ENCODE measurements at regions not wholly inside any gene's neighbourhood (a gene's known extent, or its start where the extent isn't known, plus 50 kb on each side); places are given as distances from the start of the nearest gene placed in this dataset.

DNA sequence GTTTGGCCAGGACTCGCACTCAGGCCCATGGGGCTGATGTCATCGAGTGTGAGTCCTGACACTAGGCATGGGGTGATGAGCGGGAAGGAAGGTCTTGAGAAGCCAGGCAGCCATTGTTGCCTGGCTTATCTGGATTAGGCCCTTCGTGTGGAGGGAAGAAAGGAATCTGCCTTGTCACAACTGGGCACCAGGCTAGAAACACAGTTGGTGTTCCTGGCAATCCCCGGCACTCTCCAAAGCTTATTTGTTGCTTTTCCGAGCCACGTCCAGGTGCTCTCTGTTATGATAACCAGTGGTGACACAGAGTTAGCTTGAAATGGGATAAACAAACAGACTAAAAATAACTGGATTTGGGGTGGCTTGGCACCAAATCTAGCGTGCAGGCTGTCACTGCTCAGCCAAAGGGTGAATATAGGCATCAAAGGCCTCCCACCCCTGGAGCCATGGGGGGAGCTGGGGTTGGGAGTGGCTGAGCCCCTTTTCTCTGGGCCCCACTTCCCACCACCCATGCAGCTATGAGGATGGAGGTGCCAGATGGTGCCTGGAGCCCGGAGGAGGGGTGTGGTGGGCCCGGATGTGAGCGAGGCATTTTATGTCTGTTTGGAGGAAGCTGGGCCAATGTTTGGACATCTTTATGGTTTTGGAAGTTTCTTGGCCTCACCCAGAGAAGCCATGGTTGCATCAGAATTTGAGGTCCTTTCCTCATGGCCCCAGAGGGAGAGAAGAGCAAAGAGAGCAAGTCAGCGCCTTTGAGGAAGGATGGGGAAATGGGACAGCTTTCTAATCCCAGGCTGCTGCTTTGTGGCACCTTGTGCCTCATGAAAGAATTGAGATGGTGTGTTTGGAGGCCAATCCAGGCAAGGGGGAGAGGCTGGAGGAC, 98.0 kb upstream of the PITX1 start:
- ATAC-seq (no peak), DNase-seq (no peak)
- intact Hi-C loops (cut with DNase I), result no loop called here
- no peaks in the 10 kb centered on the region for H3K4me1 ChIP-seq
- 90% methylated on average over 7 of the region's 12 CpGs for WGBS (ENCODE audit: insufficient coverage, low coverage, low lambda C conversion rate, missing lambda C conversion rate)
- no peaks in the 10 kb centered on the region for H3K36me3 ChIP-seq
- no peaks in the 10 kb centered on the region for H3K9me3 ChIP-seq
- H3K27me3 ChIP-seq, result no peaks in the 10 kb centered on the region
- TF ChIP-seq, protein P1, sequence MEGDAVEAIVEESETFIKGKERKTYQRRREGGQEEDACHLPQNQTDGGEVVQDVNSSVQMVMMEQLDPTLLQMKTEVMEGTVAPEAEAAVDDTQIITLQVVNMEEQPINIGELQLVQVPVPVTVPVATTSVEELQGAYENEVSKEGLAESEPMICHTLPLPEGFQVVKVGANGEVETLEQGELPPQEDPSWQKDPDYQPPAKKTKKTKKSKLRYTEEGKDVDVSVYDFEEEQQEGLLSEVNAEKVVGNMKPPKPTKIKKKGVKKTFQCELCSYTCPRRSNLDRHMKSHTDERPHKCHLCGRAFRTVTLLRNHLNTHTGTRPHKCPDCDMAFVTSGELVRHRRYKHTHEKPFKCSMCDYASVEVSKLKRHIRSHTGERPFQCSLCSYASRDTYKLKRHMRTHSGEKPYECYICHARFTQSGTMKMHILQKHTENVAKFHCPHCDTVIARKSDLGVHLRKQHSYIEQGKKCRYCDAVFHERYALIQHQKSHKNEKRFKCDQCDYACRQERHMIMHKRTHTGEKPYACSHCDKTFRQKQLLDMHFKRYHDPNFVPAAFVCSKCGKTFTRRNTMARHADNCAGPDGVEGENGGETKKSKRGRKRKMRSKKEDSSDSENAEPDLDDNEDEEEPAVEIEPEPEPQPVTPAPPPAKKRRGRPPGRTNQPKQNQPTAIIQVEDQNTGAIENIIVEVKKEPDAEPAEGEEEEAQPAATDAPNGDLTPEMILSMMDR (IDR thresholded peaks at IDR 0.05), result no peak
- no peak for TF ChIP-seq POLR2A (IDR thresholded peaks at IDR 0.05)
- no peak overlapping the region for H3K27ac ChIP-seq
- H3K4me3 ChIP-seq, result no peak overlapping the region

DNA sequence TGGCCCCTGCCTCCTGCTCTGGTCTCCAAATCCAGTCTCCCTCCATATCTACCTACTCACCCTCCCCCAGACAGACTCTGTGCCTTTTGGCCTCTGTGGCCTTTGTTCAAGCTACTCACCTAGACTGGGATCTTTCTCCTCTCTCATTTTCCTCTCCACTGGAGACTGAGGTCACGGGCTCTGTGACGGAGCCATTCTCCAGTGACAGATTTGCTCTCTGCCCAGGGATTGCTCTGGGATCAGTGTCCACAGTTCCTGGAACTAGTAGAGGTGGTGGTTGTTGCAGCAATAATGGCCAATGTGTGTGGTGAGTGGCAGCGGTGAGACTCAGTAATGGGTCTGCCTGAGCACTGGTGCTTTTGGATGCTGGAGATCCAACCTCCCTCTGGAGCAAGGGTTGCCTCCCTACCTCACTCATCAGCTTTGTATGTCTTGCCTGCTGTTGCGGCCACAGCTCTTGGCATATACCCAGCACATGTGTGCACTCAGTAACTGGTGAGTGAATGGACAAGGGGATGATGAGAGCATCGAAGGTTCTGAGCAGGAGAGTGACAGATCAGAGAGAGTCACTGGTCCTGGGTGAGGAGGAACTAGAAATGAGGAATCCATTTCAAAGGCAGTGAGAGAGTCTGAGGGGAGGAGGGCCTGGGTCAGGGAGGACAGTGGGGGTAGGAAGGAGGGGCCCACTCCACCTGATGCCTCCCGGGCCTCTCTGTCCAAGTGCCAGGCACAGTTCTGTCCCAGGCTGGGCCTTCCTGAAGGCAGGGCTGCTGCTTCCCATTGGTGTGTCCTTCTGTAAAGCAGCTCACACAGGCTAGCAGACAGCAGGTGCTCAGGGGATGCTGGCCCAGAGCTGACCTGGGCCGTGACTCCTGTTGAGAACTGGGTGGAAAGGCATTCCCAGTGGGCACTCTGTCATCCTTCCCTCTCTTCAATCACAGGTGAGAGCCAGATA, 96.5 kb upstream of the PITX1 start:
- Histone ChIP-seq H3K27me3 (no peaks in the 10 kb centered on the region), H3K4me1 (no peaks in the 10 kb centered on the region), H3K9me3 (no peaks in the 10 kb centered on the region), H3K36me3 (no peaks in the 10 kb centered on the region), H3K4me3 (no peak overlapping the region), H3K27ac (no peak overlapping the region)
- TF ChIP-seq POLR2A (IDR thresholded peaks at IDR 0.05), result no peak
- TF ChIP-seq, protein P1 (IDR thresholded peaks at IDR 0.05), result no peak
- intact Hi-C loops (cut with DNase I), result no loop called here
- DNase-seq, result no peak
- WGBS (ENCODE audit: insufficient coverage, low coverage, low lambda C conversion rate, missing lambda C conversion rate), result 79% methylated on average over 4 of the region's 7 CpGs
- no peak for ATAC-seq

DNA sequence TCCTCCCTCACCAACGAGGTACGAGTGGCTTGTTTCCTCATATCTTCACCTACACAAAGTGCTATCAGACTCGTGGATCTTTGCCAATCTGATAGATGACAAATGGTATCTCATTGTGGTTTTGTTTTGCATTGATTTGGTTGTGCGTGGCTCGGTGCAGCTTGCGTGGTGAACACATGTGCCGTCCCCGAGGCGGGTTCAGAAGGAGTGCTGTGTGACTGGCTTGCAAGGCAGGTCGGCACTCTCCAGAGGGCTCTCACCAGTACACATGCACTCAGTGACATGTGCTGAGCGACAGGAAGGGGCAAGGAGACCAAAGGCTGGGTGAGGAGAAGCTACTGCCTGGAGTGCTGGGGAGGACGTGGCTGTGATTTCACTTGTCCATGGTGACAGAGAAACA, 95.3 kb upstream of the PITX1 start:
- no peak for ATAC-seq
- 38% methylated on average over 11 of the region's 12 CpGs for WGBS (ENCODE audit: insufficient coverage, low coverage, low lambda C conversion rate, missing lambda C conversion rate)
- intact Hi-C loops (cut with DNase I), result no loop called here
- no peak for DNase-seq
- Histone ChIP-seq H3K4me3 (no peak overlapping the region), H3K27me3 (no peaks in the 10 kb centered on the region), H3K4me1 (no peaks in the 10 kb centered on the region), H3K36me3 (no peaks in the 10 kb centered on the region), H3K27ac (no peak overlapping the region), H3K9me3 (no peaks in the 10 kb centered on the region)
- no peak for TF ChIP-seq POLR2A (IDR thresholded peaks at IDR 0.05)
- TF ChIP-seq, protein P1 (IDR thresholded peaks at IDR 0.05), result no peak

DNA sequence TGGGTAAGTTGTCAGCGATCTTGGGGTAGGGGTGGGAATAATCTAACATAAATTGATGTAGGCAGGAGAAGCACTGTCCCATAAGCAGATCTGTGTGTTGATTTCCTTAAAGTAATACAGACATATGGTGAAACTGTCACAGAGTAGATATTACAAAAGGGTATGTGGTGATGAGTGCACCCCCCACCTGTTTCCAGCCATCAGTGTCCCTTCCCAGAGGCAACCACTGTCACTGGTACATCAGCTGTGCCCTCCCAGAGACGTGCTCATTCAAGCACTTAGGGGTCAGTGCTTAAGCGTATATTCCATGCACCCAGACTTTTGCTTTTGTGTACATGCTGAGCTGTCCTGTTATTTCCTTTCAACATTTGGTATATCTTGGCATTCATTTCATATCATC, 94.3 kb upstream of the PITX1 start:
- 71% methylated on average over 2 of the region's 3 CpGs for WGBS (ENCODE audit: insufficient coverage, low coverage, low lambda C conversion rate, missing lambda C conversion rate)
- TF ChIP-seq, protein P1 (IDR thresholded peaks at IDR 0.05), result no peak
- TF ChIP-seq POLR2A (IDR thresholded peaks at IDR 0.05), result no peak
- Histone ChIP-seq H3K27ac (no peak overlapping the region), H3K9me3 (no peaks in the 10 kb centered on the region), H3K27me3 (no peaks in the 10 kb centered on the region), H3K4me1 (no peaks in the 10 kb centered on the region), H3K4me3 (no peak overlapping the region), H3K36me3 (no peaks in the 10 kb centered on the region)
- ATAC-seq (no peak), DNase-seq (no peak)
- intact Hi-C loops (cut with DNase I), result no loop called here

All from right lobe of liver (tissue), 6 donors.